ENCODE measurements at regions not wholly inside any gene's neighbourhood (a gene's known extent, or its start where the extent isn't known, plus 50 kb on each side); places are given as distances from the start of the nearest gene placed in this dataset.
"Not testable (repeated sequence)": the region's sequence is repeated elsewhere in the genome, so short reads cannot be mapped to it uniquely, and the experiment has no call there.

- Histone ChIP-seq H3K4me3 (peak overlapping the region in 1 of 7 experiments; percentile 8), H3K27ac (peak overlapping the region in 1 of 21 experiments; percentile 21)
Measured at GRCh38 chr11:121358760-121359159, 66.2 kb downstream of the SC5D start.

DNA sequence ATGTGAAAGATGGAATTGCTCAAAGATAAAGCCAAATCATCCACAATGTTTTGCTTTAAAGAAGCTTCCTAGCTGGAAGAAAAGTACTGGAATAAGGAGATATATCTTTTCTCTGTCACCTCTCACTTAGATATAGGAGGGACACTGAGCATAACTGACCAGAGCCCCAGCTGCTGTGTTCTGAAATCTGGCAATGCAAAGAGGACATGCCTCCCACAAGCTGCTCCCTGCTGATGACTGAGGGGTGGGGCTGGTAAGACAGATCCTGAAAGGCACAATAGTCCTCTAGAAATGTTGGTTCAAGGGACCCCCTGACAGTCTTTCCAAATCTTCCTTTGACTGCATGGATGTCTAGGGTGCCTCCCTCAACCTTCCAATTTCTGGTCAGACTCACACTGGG lies 67.0 kb downstream of the SC5D start:
- H3K4me3 ChIP-seq: peak overlapping the region in 1 of 7 experiments; percentile 8
- H3K27ac ChIP-seq: no peak overlapping the region

DNA sequence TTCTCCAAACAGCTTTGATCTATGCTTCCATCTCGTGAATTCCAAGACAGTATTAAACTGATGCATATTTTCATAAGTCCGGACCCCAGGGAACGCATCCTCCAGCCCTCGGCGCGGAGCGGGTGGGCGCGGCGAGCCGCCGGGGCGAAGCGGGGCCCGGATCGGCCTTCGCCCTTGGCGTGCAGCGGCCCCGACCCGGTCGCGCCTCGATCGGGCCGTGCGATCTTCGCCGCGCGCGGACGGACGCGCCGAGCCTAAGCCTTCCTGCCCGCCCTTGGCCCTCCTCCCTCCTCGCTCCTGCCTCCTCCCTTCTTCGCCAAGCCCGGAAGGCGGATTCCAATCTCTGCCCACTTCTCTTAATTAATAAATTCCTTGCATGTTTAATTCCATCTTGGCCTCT lies 70.4 kb downstream of the SC5D start:
- peak overlapping the region in 1 of 21 experiments; percentile 55 for H3K27ac ChIP-seq
- peak overlapping the region in 1 of 7 experiments; percentile 9 for H3K4me3 ChIP-seq

DNA sequence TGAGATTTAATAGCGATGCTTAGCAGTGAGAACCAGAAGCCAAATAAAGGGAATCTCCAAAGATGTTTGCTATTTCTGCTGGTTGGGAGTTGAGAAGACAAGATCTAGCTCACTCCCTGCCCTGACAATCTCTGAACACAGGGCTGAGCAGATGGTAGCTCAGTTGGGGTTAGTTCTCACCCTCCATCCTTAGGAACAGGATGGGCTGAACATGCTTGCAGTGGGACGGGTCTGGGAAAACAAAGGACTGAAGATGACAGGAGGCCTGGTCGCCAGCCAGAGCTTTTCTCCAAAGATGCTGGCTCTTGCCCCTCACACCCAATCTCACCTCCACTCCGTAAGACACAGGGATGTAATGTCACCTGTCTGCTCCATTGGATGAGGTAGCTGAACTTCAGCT lies 72.7 kb downstream of the SC5D start:
- H3K4me3 ChIP-seq: no peak overlapping the region
- no peak overlapping the region for H3K27ac ChIP-seq

- Histone ChIP-seq H3K4me3 (no peak overlapping the region), H3K27ac (no peak overlapping the region)
Measured at GRCh38 chr11:121366038-121366437, 73.5 kb downstream of the SC5D start.

GRCh38 chr11:121367001-121367843 lies 74.7 kb downstream of the SC5D start:
- no peak overlapping the region for H3K4me3 ChIP-seq
- H3K27ac ChIP-seq: peak overlapping the region in 3 of 21 experiments; percentile 30 to 42 (median 38)

DNA sequence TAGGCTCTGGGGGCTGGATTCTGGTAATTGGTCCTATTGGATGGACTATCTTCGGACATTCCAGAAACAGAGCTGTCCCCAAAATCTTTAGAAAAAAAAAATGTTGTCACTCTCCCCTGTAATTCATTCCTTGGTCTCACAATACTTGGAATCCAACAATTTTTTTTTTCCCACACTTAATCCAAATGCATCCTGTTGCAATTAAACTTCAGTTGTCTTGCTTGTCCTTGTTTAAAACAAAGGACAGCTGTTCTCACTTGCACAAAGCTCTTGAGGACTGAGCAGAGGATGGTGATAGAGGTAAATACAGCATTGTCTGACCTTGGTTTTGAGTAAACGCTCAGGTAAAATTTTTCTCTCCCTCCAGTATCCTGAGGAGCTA lies 75.3 kb downstream of the SC5D start:
- Histone ChIP-seq H3K27ac (peak overlapping the region in 1 of 21 experiments; percentile 42), H3K4me3 (no peak overlapping the region)

GRCh38 chr11:121368364-121369240 lies 76.0 kb downstream of the SC5D start:
- Histone ChIP-seq H3K4me3 (no peak overlapping the region), H3K27ac (peak overlapping the region in 1 of 21 experiments; percentile 7)

DNA sequence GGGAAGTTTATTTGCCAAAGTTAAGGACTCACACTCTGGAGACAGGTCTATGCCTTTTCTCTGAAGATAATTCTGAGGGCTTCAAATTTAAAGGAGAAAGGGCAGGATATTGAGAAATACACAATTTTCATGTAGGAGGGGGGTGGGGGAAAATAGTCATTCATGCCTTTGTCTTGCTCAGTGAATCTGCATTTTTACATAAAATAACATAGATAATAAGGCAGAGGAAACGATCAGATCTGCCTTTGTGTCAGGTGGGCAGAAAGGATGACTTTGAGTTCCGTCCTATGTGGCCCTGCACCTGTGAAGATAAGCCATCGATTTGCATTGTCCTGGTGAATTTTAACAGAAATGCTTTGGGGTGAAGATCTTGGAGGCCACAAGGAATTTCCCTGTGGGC lies 76.8 kb downstream of the SC5D start:
- Histone ChIP-seq H3K27ac (no peak overlapping the region), H3K4me3 (no peak overlapping the region)

DNA sequence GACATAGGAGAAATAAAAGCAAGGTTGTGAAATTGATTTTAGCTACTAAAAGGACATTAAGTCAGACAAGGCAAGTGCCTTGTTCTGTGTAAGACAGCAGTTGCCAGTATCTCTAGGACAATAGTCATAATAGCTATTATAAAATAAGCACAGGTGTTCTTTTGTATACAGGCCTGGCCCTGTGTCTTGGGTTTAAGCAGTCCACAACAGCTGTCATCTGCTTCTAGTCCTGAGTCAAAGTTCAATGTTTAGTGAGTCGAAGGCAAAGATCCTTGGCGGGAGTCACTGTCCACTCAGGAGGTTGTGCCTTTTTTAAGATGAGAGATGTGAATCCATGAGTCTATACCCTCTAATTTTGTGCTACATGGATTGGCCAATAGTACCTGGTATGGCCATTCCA lies 79.5 kb downstream of the SC5D start:
- Histone ChIP-seq H3K27ac (no peak overlapping the region), H3K4me3 (no peak overlapping the region)

- no peak overlapping the region for H3K4me3 ChIP-seq
Measured at GRCh38 chr11:121372671-121373429, 79.3 kb upstream of the SORL1 start.

GRCh38 chr11:121374286-121374985 lies 77.7 kb upstream of the SORL1 start:
- Histone ChIP-seq H3K4me3 (no peak overlapping the region), H3K27ac (no peak overlapping the region)

More at GRCh38 chr11:121372671-121373429, 79.3 kb upstream of the SORL1 start:
- H3K27ac ChIP-seq: no peak overlapping the region

- no peak overlapping the region for H3K4me3 ChIP-seq
- peak overlapping the region in 1 of 21 experiments; percentile 6 for H3K27ac ChIP-seq
Measured at GRCh38 chr11:121376130-121376529, 76.0 kb upstream of the SORL1 start.

- H3K27ac ChIP-seq, H3K4me3 ChIP-seq: not testable (repeated sequence)
Measured at GRCh38 chr11:121379145-121379810, 72.8 kb upstream of the SORL1 start.

DNA sequence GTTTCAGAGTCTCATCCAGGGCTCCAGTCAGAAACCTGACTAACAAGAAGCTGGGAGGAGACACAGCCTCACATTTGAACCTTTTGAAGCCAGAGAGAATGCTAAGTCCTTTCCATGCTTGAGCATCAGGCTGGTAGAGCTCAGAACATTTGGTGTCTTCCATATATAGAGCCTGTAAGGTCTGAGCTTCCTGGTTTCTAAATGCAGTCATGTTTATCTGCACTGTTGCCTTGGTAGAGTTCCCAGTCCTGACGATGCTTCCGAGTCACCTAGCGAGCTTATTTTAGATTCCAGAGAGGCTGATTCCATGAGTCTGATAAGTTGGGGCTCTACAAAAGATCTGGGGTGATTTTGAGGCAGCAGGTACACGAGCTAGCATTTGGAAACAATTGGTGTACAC lies 68.4 kb upstream of the SORL1 start:
- H3K27ac ChIP-seq: no peak overlapping the region
- H3K4me3 ChIP-seq: no peak overlapping the region

DNA sequence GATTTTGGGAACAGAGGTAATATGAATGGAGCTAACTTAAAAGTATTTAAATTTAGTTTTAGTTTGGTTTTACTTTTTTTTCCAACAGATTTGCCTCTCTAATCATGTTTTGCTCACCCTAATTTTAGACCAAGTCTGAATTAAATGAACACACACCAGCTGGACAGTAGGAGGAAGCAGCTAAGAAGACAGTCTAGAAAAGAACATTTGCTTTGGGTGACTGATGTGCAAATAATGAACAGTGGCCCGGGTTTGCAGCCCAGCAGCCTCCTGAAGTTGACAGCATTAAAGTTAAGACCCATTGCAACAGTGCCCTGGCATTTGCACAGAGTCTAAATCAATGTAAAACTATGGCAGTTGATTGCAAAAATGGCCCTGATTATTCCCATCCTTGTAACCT lies 66.4 kb upstream of the SORL1 start:
- no peak overlapping the region for H3K4me3 ChIP-seq
- H3K27ac ChIP-seq: no peak overlapping the region

Data from skin epidermis (tissue), 12 donors.